PC-3 (cell line): ENCODE measurements at regions not wholly inside any gene's neighbourhood (a gene's known extent, or its start where the extent isn't known, plus 50 kb on each side); places are given as distances from the start of the nearest gene placed in this dataset.

ENCODE experiments used
- EZH2phosphoT487 ChIP-seq: fragments of 300-600 bp; sonication (generic); IDR thresholded peaks from 2 replicates; pipeline ENCODE4 v1.6.1; 2018; ENCODE audit warnings: mild to moderate bottlenecking, antibody characterized with exemption, low read length, borderline replicate concordance
- TF ChIP-seq, protein P1 (sequence below): fragments of 300-600 bp; sonication (generic); conservative IDR thresholded peaks from 2 replicates; pipeline ENCODE4 v1.5.1; 2017; ENCODE audit warnings: antibody characterized with exemption, low read depth, mild to moderate bottlenecking, low read length

DNA sequence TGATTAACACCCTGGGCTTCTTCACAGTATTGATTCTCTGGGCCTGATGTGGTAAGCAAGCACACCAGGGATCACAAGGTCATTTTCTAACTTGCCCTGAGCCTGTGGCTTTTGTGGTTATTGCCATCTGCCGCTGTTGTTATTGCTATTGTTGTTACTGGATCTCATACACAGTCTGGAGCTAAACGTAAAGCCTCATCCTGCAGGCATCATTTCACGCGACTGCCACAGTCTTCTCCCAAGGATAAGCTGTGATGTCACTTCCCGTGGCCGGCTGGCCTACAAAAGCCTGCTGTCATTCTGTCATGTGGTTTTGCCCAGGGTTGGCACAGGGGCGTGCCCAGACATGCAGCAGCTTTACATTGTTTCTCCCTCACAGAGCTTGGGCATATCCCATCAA is 154.0 kb upstream of the GPR12 start:
- TF ChIP-seq, protein P1, sequence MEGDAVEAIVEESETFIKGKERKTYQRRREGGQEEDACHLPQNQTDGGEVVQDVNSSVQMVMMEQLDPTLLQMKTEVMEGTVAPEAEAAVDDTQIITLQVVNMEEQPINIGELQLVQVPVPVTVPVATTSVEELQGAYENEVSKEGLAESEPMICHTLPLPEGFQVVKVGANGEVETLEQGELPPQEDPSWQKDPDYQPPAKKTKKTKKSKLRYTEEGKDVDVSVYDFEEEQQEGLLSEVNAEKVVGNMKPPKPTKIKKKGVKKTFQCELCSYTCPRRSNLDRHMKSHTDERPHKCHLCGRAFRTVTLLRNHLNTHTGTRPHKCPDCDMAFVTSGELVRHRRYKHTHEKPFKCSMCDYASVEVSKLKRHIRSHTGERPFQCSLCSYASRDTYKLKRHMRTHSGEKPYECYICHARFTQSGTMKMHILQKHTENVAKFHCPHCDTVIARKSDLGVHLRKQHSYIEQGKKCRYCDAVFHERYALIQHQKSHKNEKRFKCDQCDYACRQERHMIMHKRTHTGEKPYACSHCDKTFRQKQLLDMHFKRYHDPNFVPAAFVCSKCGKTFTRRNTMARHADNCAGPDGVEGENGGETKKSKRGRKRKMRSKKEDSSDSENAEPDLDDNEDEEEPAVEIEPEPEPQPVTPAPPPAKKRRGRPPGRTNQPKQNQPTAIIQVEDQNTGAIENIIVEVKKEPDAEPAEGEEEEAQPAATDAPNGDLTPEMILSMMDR = no peak
- TF ChIP-seq EZH2phosphoT487 = no peak
